GM10266 (cell line): ENCODE measurements at regions not wholly inside any gene's neighbourhood (a gene's known extent, or its start where the extent isn't known, plus 50 kb on each side); places are given as distances from the start of the nearest gene placed in this dataset.

Experiments
- DNase-seq: peaks from one replicate; pipeline ENCODE4 v3.0.0; 2012; ENCODE audit errors: extremely low spot score
- TF ChIP-seq, protein P1 (sequence below): IDR thresholded peaks from 2 replicates; pipeline ENCODE4 v1.5.1; 2012; ENCODE audit warnings: mild to moderate bottlenecking, low read depth; ENCODE audit not compliant: control insufficient read depth, insufficient read depth; ENCODE audit errors: missing control alignments

- TF ChIP-seq, protein P1, sequence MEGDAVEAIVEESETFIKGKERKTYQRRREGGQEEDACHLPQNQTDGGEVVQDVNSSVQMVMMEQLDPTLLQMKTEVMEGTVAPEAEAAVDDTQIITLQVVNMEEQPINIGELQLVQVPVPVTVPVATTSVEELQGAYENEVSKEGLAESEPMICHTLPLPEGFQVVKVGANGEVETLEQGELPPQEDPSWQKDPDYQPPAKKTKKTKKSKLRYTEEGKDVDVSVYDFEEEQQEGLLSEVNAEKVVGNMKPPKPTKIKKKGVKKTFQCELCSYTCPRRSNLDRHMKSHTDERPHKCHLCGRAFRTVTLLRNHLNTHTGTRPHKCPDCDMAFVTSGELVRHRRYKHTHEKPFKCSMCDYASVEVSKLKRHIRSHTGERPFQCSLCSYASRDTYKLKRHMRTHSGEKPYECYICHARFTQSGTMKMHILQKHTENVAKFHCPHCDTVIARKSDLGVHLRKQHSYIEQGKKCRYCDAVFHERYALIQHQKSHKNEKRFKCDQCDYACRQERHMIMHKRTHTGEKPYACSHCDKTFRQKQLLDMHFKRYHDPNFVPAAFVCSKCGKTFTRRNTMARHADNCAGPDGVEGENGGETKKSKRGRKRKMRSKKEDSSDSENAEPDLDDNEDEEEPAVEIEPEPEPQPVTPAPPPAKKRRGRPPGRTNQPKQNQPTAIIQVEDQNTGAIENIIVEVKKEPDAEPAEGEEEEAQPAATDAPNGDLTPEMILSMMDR: no peak
- DNase-seq: no peak
Measured at GRCh38 chr2:104658144-104658835, 195.6 kb upstream of the POU3F3 start.

GRCh38 chr2:104658904-104659591 lies 194.9 kb upstream of the POU3F3 start:
- no peak for DNase-seq
- TF ChIP-seq, protein P1: no peak

DNA sequence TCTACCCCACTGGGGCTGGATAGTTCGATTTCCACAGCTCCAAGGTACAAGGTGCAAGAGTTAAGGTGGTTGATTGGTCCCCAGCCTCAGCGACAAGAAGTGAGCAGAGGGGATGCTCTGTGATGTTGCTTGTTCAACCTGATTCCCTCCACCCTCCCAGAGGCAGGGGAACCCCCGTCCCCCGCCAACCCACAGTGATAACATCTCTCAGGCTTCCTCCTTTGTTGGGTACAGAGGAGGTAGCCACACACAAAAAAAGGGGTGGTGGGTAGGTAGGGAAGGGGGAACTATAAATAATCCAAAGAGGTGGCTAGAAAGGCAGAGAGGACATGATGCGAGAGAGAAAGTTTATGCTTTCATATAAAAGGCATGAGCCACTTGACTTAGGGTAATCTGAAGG lies 192.9 kb upstream of the POU3F3 start:
- DNase-seq: no peak
- TF ChIP-seq, protein P1: no peak

DNA sequence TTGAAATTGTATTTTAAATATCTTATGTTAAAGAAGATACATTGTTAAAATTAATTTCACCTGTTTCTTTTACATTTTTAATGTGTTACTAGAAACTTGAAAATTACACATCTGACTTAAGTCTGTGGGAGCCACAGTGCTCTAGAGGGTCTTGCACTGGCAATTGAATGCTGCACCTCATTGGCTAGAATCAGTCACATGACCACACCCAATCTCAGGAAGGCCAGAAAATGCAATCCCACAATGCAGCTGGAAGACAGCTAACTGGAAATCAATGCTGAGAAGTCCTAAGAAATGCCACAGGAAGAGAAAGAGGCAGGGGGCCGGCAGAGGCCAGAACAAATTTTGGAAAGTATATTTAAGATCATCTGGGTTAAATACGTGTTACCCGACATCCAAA lies 189.2 kb upstream of the POU3F3 start:
- TF ChIP-seq, protein P1: no peak
- no peak for DNase-seq

- TF ChIP-seq, protein P1: no peak
Measured at GRCh38 chr2:104668631-104669030, 185.3 kb upstream of the POU3F3 start.

GRCh38 chr2:104673225-104673624 lies 180.7 kb upstream of the POU3F3 start:
- TF ChIP-seq, protein P1: no peak
- DNase-seq: no peak

More at GRCh38 chr2:104668631-104669030, 185.3 kb upstream of the POU3F3 start:
- no peak for DNase-seq

GRCh38 chr2:104678181-104678580 lies 175.7 kb upstream of the POU3F3 start:
- no peak for DNase-seq

More at GRCh38 chr2:104678181-104678580, 175.7 kb upstream of the POU3F3 start:
- TF ChIP-seq, protein P1: no peak
